Activated B cell treated with CpG ODN at 0.5 μM for 24 hours (primary cell): ENCODE measurements at regions not wholly inside any gene's neighbourhood (a gene's known extent, or its start where the extent isn't known, plus 50 kb on each side); places are given as distances from the start of the nearest gene placed in this dataset.

Experiments
- ATAC-seq: fragments of 200-7000 bp; cut with Tn5 transposase; one replicate; pipeline ENCODE4 v1.10.0; 2021; ENCODE audit warnings: low read depth, mild to moderate bottlenecking, moderate library complexity
- CTCF ChIA-PET: fragments of 350-600 bp; sonication (Branson Sonifier 250); formaldehyde crosslinking; loops from one replicate; lab custom pipeline; 2021; ENCODE audit warnings: antibody characterized with exemption; lab: Charles Lee
- POLR2A ChIA-PET: fragments of 350-600 bp; sonication (Branson Sonifier 250); formaldehyde crosslinking; loops from one replicate; lab custom pipeline; 2021; ENCODE audit warnings: antibody characterized with exemption; lab: Charles Lee
- DNase-seq: peaks from one replicate; pipeline ENCODE4 v3.0.0; 2022
- H3K27ac Mint-ChIP-seq: one replicate; pipeline ENCODE4 v1.8.0; 2020; ENCODE audit warnings: mixed read lengths
- H3K27me3 Mint-ChIP-seq: one replicate; pipeline ENCODE4 v1.8.0; 2021; ENCODE audit warnings: mixed read lengths
- H3K36me3 Mint-ChIP-seq: one replicate; pipeline ENCODE4 v1.8.0; 2021; ENCODE audit warnings: low read depth, mixed read lengths
- H3K4me1 Mint-ChIP-seq: one replicate; pipeline ENCODE4 v1.8.0; 2021; ENCODE audit warnings: mixed read lengths
- H3K4me3 Mint-ChIP-seq: one replicate; pipeline ENCODE4 v1.8.0; 2020; ENCODE audit warnings: mild to moderate bottlenecking, mixed read lengths
- H3K9me3 Mint-ChIP-seq: one replicate; pipeline ENCODE4 v1.8.0; 2020; ENCODE audit warnings: mixed read lengths
- intact Hi-C: fragments of 100-400 bp; cut with micrococcal nuclease; formaldehyde crosslinking; loops from one replicate; pipeline ENCODE4 v1.15.1; 2024
- TF ChIP-seq, protein P1 (sequence below): fragments of 200-600 bp; IDR thresholded peaks from one replicate; pipeline ENCODE4 v1.8.0; 2022; ENCODE audit warnings: antibody characterized with exemption, mild to moderate bottlenecking

DNA sequence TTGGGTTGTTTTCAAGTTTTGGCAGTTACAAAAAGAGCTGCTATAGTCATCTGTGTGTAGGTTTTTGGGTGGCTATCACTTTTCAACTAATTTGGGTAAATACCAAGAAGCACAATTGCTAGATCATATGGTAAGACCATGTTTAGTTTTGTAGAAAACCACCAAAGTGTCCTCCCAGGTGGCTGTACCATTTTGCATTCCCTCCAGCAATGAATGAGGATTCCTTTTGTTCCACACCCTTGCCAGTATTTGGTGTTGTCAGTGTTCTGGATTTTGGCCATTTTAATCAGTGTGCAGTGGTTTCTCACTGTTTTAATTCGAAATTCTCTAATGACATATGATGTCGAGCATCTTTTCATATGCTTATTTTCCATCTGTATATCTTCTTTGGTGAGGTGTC, 457.5 kb upstream of the ARID1B start:
- POLR2A ChIA-PET, result no interaction called here
- intact Hi-C loops, result no loop called here
- H3K27ac Mint-ChIP-seq, result no peak overlapping the region
- peaks cover 9% of the 10 kb centered on the region for H3K9me3 Mint-ChIP-seq
- TF ChIP-seq, protein P1, sequence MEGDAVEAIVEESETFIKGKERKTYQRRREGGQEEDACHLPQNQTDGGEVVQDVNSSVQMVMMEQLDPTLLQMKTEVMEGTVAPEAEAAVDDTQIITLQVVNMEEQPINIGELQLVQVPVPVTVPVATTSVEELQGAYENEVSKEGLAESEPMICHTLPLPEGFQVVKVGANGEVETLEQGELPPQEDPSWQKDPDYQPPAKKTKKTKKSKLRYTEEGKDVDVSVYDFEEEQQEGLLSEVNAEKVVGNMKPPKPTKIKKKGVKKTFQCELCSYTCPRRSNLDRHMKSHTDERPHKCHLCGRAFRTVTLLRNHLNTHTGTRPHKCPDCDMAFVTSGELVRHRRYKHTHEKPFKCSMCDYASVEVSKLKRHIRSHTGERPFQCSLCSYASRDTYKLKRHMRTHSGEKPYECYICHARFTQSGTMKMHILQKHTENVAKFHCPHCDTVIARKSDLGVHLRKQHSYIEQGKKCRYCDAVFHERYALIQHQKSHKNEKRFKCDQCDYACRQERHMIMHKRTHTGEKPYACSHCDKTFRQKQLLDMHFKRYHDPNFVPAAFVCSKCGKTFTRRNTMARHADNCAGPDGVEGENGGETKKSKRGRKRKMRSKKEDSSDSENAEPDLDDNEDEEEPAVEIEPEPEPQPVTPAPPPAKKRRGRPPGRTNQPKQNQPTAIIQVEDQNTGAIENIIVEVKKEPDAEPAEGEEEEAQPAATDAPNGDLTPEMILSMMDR, result no peak
- H3K36me3 Mint-ChIP-seq, result peaks cover 3% of the 10 kb centered on the region
- ATAC-seq (no peak), DNase-seq (no peak)
- no peaks in the 10 kb centered on the region for H3K27me3 Mint-ChIP-seq
- H3K4me1 Mint-ChIP-seq, result no peaks in the 10 kb centered on the region
- CTCF ChIA-PET, result no interaction called here
- no peak overlapping the region for H3K4me3 Mint-ChIP-seq

DNA sequence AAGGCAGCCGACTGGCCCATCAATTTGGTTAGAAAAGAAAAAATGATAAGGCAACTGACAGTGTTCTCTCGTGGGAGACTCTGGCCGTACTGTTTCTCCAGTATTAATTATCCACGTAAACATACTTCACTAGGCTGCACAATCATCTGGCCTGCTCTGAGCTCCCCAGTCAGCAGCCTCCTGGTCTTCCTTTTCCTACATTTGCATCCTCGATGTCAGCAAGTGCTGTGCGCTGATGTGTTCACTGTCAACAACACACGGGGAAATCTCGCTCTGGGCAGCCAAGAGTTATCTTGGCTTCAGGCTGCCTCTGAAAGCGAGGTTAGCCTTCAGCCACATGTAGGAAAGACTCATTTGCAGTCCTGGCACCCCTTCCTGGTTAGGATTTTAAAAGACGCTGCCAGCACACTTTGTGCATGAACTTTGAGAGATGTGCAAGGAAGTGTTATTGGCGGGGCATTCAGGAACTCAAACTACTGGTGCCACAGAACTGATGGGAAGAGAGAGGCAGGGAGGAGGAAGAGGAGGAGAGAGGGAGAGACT, 460.5 kb upstream of the ARID1B start:
- intact Hi-C loops, result no loop called here
- Mint-ChIP-seq H3K36me3 (no peaks in the 10 kb centered on the region), H3K27ac (no peak overlapping the region), H3K4me1 (no peaks in the 10 kb centered on the region), H3K27me3 (no peaks in the 10 kb centered on the region), H3K4me3 (no peak overlapping the region), H3K9me3 (no peaks in the 10 kb centered on the region)
- POLR2A ChIA-PET, result no interaction called here
- ATAC-seq, result no peak
- CTCF ChIA-PET, result no interaction called here
- TF ChIP-seq, protein P1, result no peak
- DNase-seq, result no peak

GRCh38 chr6:156315146-156315545, 462.0 kb upstream of the ARID1B start:
- Mint-ChIP-seq H3K4me1 (no peaks in the 10 kb centered on the region), H3K27ac (no peak overlapping the region), H3K27me3 (no peaks in the 10 kb centered on the region), H3K36me3 (no peaks in the 10 kb centered on the region), H3K9me3 (no peaks in the 10 kb centered on the region), H3K4me3 (no peak overlapping the region)
- ATAC-seq, result no peak
- intact Hi-C loops, result no loop called here
- CTCF ChIA-PET, result no interaction called here
- POLR2A ChIA-PET, result no interaction called here
- no peak for DNase-seq
- TF ChIP-seq, protein P1, result no peak

DNA sequence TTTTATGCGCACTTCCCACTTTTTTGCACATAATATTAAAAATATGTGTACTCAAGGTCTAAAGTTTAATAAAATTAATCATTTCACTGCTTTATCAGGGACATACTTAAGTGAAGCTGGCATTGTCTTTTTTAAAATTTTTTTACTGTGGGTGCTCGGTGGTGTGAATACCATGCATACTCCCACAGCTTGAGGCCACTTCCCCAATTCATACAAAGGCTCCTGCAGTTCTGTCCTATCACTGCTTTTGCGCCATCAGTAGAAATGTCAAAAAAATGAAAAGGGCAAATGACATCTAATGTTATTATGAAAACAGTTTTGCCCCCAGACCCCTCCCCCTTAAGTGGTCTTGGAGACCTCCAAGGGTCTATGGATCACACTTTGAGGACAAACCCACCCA, 464.1 kb upstream of the ARID1B start:
- no peaks in the 10 kb centered on the region for H3K27me3 Mint-ChIP-seq
- H3K36me3 Mint-ChIP-seq, result no peaks in the 10 kb centered on the region
- no peak for DNase-seq
- H3K4me1 Mint-ChIP-seq, result no peaks in the 10 kb centered on the region
- ATAC-seq, result no peak
- ChIA-PET CTCF (no interaction called here), POLR2A (no interaction called here)
- no peak overlapping the region for H3K27ac Mint-ChIP-seq
- no peaks in the 10 kb centered on the region for H3K9me3 Mint-ChIP-seq
- intact Hi-C loops, result no loop called here
- TF ChIP-seq, protein P1, result no peak
- no peak overlapping the region for H3K4me3 Mint-ChIP-seq

DNA sequence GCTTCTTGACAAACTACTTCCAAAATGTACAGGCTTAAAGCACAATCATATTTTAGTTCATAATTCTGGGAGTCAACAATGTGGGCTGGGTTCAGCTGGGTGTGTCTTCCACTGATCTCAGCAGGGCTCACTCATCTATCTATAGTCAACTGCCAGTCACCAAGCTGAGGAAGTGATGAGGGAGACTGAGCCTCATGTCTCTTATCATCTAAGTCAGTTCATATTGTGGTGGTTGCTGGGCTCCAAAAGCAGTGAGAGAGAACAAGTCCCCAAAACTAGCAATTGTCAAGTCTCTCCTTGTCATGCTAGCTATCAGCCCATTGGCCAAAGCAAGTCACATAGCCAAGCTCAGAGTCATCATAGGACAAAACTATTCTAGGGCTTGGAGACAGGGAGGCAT, 465.9 kb upstream of the ARID1B start:
- no peaks in the 10 kb centered on the region for H3K4me1 Mint-ChIP-seq
- ChIA-PET CTCF (no interaction called here), POLR2A (interaction anchor here (0.7 kb wide), 1 partner anchor 150 kb away, joined by 3 read pairs; no protein-coding TSS in a partner anchor)
- no peaks in the 10 kb centered on the region for H3K9me3 Mint-ChIP-seq
- no peak overlapping the region for H3K4me3 Mint-ChIP-seq
- intact Hi-C loops, result no loop called here
- DNase-seq (no peak), ATAC-seq (no peak)
- TF ChIP-seq, protein P1, result no peak
- no peaks in the 10 kb centered on the region for H3K27me3 Mint-ChIP-seq
- no peaks in the 10 kb centered on the region for H3K36me3 Mint-ChIP-seq
- no peak overlapping the region for H3K27ac Mint-ChIP-seq
